ENCODE measurements at regions not wholly inside any gene's neighbourhood (a gene's known extent, or its start where the extent isn't known, plus 50 kb on each side); places are given as distances from the start of the nearest gene placed in this dataset.
A peak's percentile ranks its signal among the peaks of the same experiment; 100 is the strongest.
"Not testable (repeated sequence)": the region's sequence is repeated elsewhere in the genome, so short reads cannot be mapped to it uniquely, and the experiment has no call there.

GRCh38 chr10:21343087-21343486 is 182.4 kb downstream of the SKIDA1 start:
- intact Hi-C loops (cut with micrococcal nuclease; ENCODE audit: unreplicated experiment), result no loop called here
- BruUV-seq (replicated peaks), result no TSS peak
- no peaks in the 10 kb centered on the region for H3K9me3 Mint-ChIP-seq (ENCODE audit: low read depth, unreplicated experiment)
- no peak for DNase-seq
- CTCF ChIA-PET, result no interaction called here
- H3K27ac Mint-ChIP-seq (ENCODE audit: unreplicated experiment), result no peak overlapping the region
- TF ChIP-seq, protein P1, sequence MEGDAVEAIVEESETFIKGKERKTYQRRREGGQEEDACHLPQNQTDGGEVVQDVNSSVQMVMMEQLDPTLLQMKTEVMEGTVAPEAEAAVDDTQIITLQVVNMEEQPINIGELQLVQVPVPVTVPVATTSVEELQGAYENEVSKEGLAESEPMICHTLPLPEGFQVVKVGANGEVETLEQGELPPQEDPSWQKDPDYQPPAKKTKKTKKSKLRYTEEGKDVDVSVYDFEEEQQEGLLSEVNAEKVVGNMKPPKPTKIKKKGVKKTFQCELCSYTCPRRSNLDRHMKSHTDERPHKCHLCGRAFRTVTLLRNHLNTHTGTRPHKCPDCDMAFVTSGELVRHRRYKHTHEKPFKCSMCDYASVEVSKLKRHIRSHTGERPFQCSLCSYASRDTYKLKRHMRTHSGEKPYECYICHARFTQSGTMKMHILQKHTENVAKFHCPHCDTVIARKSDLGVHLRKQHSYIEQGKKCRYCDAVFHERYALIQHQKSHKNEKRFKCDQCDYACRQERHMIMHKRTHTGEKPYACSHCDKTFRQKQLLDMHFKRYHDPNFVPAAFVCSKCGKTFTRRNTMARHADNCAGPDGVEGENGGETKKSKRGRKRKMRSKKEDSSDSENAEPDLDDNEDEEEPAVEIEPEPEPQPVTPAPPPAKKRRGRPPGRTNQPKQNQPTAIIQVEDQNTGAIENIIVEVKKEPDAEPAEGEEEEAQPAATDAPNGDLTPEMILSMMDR (IDR thresholded peaks at IDR 0.05; ENCODE audit: unreplicated experiment), result no peak
- no peak overlapping the region for H3K4me3 Mint-ChIP-seq (ENCODE audit: low read depth, unreplicated experiment)
- H3K36me3 Mint-ChIP-seq (ENCODE audit: insufficient read depth, unreplicated experiment), result no peaks in the 10 kb centered on the region
- peaks cover 1% of the 10 kb centered on the region for H3K4me1 Mint-ChIP-seq (ENCODE audit: low read depth, unreplicated experiment)
- no peaks in the 10 kb centered on the region for H3K27me3 Mint-ChIP-seq (ENCODE audit: unreplicated experiment)

GRCh38 chr10:21342499-21342898 is 183.0 kb downstream of the SKIDA1 start:
- H3K9me3 Mint-ChIP-seq (ENCODE audit: low read depth, unreplicated experiment); H3K36me3 Mint-ChIP-seq (ENCODE audit: insufficient read depth, unreplicated experiment); H3K27me3 Mint-ChIP-seq (ENCODE audit: unreplicated experiment); H3K4me3 Mint-ChIP-seq (ENCODE audit: low read depth, unreplicated experiment); H3K4me1 Mint-ChIP-seq (ENCODE audit: low read depth, unreplicated experiment); H3K27ac Mint-ChIP-seq (ENCODE audit: unreplicated experiment); CTCF ChIA-PET; DNase-seq; intact Hi-C loops (cut with micrococcal nuclease; ENCODE audit: unreplicated experiment); BruUV-seq (replicated peaks): not testable (repeated sequence)

DNA sequence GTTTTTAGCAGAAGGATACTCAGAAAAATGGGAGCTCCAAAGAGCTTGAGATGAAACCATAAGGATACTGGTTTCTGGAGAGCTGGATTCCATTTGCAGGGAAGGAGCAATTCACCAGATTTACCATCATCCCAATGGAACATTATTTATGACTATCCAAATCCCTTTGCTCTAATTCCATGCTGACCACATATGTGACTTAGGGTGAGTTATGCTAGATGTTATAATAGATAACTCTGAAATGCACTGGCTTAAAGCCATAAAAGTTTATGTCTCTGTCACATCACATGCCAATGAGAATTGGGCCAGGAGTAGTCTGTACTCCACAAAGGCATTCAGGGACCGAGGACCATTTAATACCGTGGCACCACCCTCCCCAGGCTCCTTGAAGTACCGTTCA is 185.2 kb downstream of the SKIDA1 start:
- Mint-ChIP-seq H3K4me1 (ENCODE audit: low read depth, unreplicated experiment) (peaks cover 27% of the 10 kb centered on the region), H3K4me3 (ENCODE audit: low read depth, unreplicated experiment) (no peak overlapping the region), H3K36me3 (ENCODE audit: insufficient read depth, unreplicated experiment) (peaks cover 14% of the 10 kb centered on the region), H3K27me3 (ENCODE audit: unreplicated experiment) (no peaks in the 10 kb centered on the region), H3K27ac (ENCODE audit: unreplicated experiment) (no peak overlapping the region), H3K9me3 (ENCODE audit: low read depth, unreplicated experiment) (no peaks in the 10 kb centered on the region)
- CTCF ChIA-PET, result no interaction called here
- no peak for DNase-seq
- TF ChIP-seq, protein P1 (IDR thresholded peaks at IDR 0.05; ENCODE audit: unreplicated experiment), result no peak
- intact Hi-C loops (cut with micrococcal nuclease; ENCODE audit: unreplicated experiment), result no loop called here
- BruUV-seq (replicated peaks), result no TSS peak

DNA sequence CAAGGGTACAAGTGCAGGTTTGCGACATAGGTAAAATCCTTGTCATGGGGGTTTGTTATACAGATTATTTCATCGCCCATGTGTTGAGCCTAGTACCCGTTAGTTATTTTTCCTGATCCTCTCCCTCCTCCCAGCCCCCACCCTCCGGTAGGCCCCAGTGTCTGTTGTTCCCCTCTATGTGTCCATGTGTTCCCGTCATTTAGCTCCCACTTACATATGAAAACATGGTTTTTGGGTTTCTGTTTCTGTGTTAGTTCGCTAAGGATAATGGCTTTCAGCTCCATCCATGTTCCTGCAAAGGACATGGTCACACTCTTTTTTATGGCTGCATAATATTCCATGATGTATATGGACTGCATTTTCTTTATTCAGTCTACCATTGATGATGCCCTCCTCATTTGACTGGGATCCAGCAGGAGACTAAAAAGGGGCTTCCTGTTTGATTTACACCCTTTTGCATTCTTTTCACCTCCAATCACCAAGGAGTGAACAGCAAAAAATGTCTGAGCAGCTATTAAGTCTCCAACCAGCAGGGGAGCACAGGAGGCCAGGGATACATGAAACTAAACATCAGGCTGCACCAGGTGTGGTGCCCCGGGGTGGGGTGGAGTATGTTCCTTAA is 188.2 kb downstream of the SKIDA1 start:
- Mint-ChIP-seq H3K27me3 (ENCODE audit: unreplicated experiment) (no peaks in the 10 kb centered on the region), H3K4me1 (ENCODE audit: low read depth, unreplicated experiment) (peaks cover 27% of the 10 kb centered on the region), H3K27ac (ENCODE audit: unreplicated experiment) (peak overlapping the region; percentile 90), H3K4me3 (ENCODE audit: low read depth, unreplicated experiment) (peak overlapping the region; percentile 62), H3K9me3 (ENCODE audit: low read depth, unreplicated experiment) (no peaks in the 10 kb centered on the region), H3K36me3 (ENCODE audit: insufficient read depth, unreplicated experiment) (peaks cover 14% of the 10 kb centered on the region)
- CTCF ChIA-PET, result interaction anchor here (0.7 kb wide), 2 partner anchors 52 to 1542 kb away, joined by 6 to 7 read pairs; no protein-coding TSS in a partner anchor
- no TSS peak for BruUV-seq (replicated peaks)
- intact Hi-C loops (cut with micrococcal nuclease; ENCODE audit: unreplicated experiment), result no loop called here
- TF ChIP-seq, protein P1 (IDR thresholded peaks at IDR 0.05; ENCODE audit: unreplicated experiment), result no peak
- no peak for DNase-seq

- TF ChIP-seq, protein P1 (IDR thresholded peaks at IDR 0.05; ENCODE audit: unreplicated experiment), result peak; percentile 18
- Mint-ChIP-seq H3K4me3 (ENCODE audit: low read depth, unreplicated experiment) (peak overlapping the region; percentile 62), H3K36me3 (ENCODE audit: insufficient read depth, unreplicated experiment) (peaks cover 14% of the 10 kb centered on the region), H3K9me3 (ENCODE audit: low read depth, unreplicated experiment) (no peaks in the 10 kb centered on the region), H3K4me1 (ENCODE audit: low read depth, unreplicated experiment) (peaks cover 27% of the 10 kb centered on the region), H3K27me3 (ENCODE audit: unreplicated experiment) (no peaks in the 10 kb centered on the region), H3K27ac (ENCODE audit: unreplicated experiment) (peak overlapping the region; percentile 90)
- CTCF ChIA-PET, result interaction anchor here (0.7 to 0.8 kb wide), 3 partner anchors 22 to 1541 kb away, joined by 3 to 7 read pairs (median 6); no protein-coding TSS in a partner anchor
- no TSS peak for BruUV-seq (replicated peaks)
- peak; percentile 80 for DNase-seq
- intact Hi-C loops (cut with micrococcal nuclease; ENCODE audit: unreplicated experiment), result no loop called here
Observed at GRCh38 chr10:21336476-21337170, 188.9 kb downstream of the SKIDA1 start.
